Fibroblast of peridontal ligament (primary cell): ENCODE measurements at regions not wholly inside any gene's neighbourhood (a gene's known extent, or its start where the extent isn't known, plus 50 kb on each side); places are given as distances from the start of the nearest gene placed in this dataset.

Source experiments
- DNase-seq: peaks from one replicate; pipeline ENCODE4 v3.0.0-alpha.2; 2010; ENCODE audit errors: extremely low read depth

DNA sequence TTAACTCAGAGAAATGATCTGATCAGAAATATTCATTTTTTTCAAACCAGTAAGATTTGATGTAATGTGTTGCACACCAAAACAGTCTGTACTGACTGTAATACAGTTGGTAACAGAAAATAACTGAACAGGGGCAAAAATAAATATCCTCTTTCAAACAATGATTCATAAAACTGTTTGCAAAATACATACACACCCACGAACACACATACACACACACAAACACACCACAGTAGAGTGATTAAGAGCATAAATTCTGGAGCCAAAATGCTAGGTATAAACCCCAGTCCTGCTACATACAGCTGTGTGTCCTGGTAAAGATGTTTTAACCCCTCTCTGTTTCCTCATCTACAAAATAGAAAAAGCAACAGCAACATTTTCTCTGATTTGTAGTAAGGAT is 376.6 kb downstream of the PDGFC start:
- DNase-seq = no peak

DNA sequence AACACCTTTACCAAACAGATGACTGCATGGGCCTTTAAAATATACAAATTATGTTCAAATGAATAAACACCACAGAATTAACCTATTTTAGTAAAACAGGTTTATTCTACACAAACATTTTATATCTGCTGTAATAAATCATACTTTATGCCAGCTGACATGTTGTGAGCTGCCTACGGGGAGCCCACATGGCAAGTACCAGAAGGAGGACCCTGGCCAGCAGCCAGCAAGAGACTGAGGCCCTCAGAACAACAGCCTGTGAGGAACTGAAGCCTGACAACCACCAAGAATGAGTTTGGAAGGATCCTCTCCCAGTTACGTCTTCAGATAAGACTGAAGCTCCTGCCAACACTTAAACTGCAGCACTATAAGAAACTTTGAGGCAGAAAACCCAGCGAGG is 377.0 kb downstream of the PDGFC start:
- no peak for DNase-seq

DNA sequence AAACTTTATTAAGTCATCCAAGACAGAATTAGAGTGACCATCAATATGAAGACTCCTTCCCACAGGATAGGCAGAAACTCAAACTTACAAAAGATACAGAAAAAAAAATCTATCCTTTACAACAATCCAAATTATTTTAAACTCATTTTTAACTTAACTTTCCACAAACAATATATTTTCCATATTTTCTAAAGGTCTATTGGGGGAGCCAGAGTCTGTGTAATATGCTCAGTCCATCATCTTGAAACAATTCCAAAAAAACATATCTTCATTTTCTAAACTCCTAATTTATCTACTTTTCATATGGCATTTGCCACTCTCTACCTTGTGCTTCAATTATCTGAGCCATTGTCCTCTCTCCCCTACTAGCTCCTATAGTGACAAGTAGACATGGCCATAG is 378.1 kb downstream of the PDGFC start:
- DNase-seq = peak; percentile 53

DNA sequence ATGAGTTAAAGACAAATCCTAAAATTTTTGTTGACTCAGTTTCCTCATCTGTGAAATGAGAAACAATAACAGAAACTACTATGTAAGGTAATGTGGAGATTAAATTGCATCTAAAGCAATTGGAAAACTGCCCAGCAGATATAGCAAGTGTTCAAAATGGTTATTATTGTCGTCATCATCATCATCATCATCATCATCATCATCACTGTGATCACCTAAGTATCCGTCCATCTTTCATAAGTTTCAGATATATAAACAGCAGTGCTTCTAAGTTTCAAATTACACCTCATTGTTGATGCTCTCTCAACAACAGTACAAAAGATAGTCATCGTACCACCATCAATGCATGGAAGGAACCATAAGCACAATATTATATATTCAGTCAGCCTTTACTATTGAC is 379.9 kb downstream of the PDGFC start:
- no peak for DNase-seq

DNA sequence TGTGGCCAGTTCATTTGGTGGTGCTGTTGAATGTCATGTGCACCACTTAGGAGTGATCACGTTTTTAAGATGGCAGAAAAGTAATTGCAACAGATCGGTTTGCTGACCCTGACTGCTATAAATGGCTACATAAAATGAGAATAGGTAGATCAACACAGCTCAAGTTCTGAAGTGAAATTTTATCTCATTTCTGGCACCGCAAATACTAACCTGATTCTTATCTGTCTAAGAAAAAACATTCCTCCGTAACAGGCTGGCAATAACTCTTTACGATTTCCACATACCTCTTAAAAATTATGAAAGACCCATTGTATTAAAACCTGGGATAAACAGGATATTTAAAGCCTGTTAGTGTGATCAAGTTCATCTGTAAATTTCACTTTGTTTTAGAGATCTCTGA is 387.5 kb downstream of the PDGFC start:
- DNase-seq = no peak

DNA sequence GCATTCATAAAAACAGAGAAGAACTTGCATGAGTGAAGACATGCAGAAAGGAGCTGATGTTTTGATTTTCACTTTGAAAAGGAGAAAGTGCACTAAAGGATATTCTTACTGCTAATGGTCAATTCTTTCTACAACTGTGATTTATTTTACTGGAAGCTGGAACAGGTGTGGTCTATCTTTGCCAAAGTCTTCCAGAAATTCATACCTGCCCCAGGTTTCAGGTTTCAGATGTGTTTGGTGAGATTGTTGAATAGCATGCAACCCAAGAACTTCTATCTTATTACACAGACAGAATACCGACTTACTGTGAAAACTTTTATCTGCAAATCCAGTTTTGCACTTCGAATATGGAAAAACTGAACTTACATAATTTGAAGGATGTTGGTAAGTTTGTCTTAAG is 388.3 kb downstream of the PDGFC start:
- DNase-seq = no peak

DNA sequence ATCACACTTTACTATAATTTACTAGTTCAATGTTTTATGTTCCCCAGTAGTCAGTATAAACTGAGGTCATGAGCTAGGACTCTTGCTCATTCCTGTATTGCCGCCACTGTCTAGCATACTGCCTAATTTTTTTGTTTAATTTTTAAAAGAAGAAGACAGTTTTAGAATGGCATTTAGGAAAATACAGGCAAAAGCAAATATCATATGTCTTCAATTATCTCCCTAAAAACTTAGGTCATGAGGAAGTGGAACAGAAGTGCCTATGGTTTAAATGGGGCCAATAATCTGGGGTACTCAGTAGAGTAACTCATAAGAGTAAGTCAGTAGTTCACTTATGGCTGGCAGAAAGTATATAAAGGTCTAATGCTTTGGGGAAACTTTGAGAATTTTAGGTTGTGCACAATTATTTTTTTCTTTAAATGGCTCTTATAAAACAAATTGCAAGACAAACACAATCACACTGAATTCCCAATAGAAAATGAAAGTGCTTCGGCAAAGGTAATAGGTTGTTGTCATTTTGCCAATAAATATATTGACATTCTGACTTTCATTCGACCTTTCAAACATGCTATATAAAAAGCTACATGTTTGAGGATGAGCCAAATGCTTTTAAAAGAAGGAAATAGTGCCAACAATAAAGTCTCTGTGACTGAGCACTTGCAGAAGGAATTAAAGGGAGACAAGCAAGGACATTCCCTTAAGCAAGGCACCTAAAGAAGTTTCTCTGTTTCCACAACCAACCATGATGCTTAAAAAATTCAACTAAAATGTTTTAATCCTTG is 390.1 kb downstream of the PDGFC start:
- DNase-seq = peak; percentile 55

DNA sequence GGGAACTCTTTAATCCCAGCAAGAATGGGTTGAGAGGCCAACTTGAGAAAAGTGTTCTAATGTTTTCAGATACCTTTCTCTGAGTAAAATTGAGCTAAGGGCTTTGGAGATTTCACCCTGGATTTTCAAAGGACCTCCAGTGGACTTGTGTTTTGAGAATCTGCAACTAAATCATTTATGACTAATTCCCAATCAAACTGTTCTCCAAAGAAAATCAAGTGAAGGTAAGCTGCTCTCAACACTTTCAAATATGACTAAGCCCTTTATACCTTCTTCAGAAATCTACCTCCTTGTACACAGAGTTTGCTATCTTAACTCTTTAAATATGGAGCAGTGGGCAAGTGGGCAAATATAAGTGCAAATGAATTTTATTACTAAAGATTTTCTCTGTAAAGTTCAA is 392.9 kb downstream of the PDGFC start:
- DNase-seq = no peak

DNA sequence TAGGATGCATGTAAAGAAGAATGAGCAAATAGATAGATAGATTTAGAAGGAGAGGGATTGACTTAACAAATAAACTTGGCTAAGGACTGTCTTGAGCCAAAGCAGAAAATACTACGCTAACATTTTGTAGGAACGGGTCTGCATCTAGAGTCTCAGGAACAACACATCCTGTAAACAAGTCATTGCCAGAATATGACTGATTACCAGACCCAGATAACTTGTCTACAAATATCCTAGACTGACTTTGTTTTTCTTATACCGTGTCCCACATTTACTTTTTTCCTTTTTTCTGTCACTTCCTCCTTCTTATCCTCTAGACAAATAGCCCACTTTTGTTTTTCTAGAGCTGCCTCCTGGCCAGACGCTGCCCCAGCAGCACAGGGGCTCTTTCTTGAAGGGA is 393.6 kb downstream of the PDGFC start:
- DNase-seq = no peak

DNA sequence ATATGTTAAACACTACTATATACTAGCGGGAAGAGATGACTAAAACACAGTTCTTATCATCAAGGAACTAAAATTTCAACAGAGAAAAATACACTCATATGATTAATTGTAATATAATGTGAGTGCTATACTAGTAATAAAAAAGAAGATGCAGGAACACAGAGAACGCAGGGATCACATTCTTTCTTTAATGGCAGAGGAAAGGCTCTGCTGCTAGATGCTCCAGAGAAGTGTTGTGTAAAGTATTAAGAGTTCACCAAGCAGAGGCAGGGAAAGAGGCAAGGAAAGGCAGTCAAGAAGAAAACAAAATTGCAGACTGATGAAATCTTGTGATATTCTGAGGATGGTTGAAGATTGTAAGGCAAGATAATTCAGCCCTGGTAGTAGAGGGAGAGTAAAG is 394.7 kb downstream of the PDGFC start:
- DNase-seq = no peak

DNA sequence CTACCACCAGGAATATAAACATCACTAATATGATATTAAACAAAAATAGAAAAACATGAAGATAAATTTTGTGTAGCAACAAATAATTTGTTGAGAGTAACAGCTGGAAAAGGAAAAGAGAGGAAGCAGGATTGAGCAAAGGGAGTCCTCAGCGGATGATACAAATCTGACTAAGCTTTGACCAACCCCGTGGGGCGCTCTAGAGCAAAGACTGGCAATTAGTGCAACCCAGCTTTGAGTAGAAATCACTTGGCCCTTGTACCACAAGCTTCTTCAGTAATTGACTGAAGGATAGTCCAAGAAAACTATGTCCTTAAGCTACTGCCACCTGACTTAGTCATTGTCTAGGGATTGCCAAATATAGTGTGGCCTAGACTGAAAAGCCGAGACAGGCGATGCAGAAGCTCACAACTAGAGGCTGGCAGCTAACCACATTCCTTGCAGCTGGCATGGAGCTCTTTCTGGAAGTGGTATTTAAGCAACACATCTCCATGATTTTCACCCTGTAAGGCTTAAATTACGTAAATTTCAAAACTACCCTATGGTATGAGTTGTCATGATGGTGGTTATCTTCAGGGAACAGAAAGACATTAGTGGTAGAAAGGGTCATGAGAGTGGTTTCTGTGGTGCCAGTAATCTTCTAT is 396.0 kb downstream of the PDGFC start:
- peak; percentile 72 for DNase-seq

DNA sequence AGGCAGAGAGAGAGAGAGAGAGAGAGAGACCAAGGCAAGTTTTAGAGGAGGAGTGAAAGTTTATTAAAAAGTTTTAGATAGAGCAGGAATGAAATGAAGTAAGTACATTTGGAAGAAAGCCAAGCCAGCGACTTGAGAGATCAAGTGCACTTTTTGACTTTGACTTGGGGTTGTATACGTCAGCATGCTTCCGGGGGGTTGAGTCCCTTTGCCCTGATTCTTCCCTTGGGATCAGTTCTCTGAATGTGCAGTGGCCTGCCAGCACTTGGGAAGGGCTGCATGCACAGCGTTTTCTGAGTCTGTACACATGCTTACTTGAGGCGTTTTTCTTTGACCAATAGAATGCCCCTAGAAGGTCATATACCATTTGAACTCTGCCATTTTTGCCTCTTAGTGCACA is 400.5 kb downstream of the PDGFC start:
- no peak for DNase-seq

DNA sequence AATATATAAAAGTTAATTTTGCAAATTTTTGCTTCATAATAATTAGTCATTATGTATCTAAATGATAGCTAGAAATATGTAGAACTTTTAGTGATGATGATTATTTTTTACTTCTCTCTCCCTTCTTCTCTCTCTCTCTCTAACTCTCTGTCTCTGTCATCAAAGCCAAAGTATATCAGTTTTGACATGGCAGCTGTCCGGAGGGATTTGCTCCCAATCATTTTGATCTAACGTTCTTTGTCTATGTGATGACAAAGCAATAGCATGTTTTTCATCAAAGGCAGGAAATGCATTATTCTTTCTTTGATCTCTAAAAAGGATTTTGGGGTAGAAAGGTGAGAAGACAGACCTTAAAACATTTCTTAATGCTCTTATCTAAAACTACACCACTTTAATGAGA is 402.1 kb downstream of the PDGFC start:
- no peak for DNase-seq

DNA sequence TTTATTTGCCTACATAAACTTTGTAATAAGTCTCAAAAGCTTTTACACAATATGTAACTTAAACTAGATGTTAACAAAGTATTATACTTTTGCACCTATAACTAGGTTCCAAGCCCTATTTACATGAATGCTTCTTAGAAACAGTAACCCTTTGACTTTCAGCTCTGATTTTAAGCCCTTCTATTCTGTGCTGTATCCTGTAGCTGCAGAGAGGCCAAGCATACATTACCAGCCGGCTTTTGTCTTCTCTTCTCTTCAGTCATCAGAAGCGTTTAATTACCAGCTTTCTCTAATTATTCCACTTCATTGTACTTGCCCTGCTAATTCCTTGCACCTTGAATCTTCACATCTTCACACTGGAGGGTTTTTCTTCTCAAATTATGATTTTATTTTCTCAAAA is 403.1 kb downstream of the PDGFC start:
- no peak for DNase-seq

DNA sequence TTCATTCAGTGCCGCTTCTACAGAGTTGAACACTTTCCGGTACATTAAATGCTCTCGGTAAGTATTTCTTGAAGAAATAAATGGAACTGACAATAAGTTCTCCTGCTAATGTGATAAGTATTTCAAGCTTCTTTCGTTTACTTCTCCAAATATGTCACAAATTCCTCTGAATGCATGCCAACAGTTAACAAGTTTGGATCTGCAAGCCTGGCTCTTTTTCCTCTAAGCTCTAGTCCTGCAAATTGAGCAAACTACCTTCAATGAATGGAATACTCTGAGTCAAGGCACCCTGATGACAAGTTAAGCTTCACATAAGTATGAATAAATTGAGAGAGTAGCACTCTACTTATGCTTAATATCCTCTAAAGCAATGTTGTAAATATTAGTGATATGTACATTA is 403.6 kb downstream of the PDGFC start:
- DNase-seq = peak; percentile 45

DNA sequence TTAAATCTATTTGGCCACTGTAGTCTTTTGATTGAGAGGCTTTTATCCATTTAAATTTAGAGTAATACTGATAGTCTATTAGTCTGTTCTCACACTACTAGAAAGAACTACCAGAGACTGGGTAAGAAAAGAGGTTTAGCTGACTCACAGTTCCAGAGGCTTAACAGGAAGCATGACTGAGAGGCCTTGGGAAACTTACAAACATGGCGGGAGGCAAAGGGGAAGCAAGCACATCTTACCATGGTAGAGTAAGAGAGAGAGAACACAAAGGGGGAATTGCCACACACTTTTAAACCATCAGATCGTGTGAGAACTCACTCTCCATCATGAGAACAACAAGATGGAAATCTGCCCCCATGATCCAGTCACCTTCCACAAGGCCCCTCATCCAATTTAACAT is 410.9 kb downstream of the PDGFC start:
- DNase-seq = no peak

DNA sequence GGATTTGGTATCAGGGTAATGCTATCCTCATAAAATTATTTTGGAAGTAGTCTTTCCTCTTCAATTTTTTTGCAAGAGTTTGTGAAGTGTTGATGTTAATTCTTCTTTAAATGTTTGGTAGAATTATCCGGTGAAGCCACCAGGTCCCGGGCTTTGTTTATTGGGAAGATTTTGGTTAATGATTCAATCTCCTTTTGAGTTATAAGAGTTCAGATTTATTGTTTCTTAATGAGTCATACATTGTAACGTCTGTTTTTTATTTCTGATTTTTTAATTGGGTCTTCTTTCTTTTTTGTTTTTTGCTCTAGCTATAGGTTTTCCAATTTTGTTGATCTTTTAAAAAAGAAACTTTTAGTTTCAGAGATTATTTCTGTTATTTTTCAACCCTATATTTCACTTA is 412.3 kb downstream of the PDGFC start:
- DNase-seq = peak; percentile 11

DNA sequence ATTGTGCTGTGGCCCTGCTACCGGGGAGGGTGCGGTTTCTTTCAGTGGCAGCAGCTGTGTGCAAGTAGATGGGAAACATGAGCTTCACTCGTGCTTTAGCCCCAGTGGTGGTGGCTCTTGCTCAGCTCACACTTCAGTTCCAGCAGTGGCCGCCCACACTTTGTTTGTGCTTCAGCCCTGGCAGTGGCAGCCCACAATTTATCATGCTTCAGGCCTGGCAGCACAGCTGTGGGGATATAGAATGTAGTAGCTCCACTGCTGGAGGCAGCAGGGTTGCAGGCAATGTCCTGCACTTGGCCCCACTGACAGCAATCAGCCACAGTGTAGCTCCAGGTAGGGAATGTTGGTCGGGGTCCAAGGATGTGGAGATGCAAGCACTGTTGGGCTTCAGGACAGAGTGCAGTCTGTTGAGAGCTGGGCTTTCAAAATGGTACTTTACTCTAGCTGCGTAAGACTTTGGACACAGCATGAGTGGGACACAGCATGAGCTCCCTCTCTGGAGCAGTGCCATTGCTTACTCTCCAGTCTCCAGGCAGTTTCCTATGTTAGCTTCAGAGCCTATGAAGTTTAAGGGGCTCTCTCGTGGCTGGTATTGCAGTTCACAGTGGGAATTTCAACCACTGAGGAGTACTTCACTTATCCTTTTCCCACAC is 413.1 kb downstream of the PDGFC start:
- DNase-seq = no peak

DNA sequence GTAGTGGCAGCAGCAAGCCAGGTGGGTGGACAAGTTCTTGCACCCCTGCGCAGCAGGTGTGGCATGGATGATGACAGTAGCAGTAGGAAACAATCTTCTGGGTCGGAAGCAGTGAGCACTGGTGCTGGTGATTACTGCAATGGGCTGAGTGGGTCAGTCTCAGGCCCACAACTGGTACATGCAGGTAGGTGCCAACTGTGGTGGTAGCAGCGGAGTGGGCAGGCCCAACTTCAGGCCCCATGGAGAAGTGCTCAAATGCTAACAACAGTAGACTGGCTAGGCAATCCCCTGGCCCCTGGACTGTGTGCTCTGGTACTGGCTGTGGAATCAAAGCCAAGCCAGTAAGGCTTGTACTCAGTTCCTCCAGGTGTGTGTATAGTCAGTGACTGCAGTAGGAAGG is 413.7 kb downstream of the PDGFC start:
- DNase-seq = no peak

DNA sequence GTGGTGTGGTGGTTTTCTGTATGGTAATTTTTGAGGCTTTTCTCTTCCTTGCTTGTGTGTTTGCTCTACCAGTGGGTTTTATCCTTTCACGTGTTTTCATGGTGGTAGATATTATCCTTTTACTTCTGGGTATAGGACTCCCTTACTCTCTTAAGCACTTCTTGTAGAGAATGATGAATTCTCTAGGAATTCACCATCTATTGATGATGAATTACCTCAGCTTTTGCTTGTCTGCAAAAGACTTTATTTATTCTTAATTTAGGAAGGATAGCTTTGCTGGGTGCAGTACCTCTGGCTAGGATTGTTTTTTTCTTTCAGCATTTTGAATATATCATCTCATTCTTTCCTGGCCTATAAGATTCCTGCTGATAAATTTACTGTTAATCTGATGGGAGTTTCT is 415.3 kb downstream of the PDGFC start:
- peak; percentile 25 for DNase-seq

DNA sequence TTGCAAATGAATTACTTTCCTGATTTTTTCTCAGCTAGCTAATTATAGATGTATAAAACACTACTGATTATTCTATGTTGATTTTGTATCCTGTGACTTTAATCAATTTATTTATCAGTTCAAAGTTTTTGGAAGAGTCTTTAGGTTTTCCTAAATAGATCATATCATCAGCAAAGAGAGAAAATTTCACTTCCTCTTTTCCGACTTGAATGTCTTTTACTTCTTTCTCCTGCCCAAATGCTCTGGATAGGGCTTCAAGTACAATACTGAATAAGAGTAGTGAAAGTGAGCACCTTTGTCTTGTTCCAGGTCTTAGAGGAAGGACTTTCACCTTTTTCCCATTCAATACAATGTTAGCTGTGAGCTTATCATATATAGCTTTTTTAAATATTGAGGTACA is 417.9 kb downstream of the PDGFC start:
- DNase-seq = no peak

DNA sequence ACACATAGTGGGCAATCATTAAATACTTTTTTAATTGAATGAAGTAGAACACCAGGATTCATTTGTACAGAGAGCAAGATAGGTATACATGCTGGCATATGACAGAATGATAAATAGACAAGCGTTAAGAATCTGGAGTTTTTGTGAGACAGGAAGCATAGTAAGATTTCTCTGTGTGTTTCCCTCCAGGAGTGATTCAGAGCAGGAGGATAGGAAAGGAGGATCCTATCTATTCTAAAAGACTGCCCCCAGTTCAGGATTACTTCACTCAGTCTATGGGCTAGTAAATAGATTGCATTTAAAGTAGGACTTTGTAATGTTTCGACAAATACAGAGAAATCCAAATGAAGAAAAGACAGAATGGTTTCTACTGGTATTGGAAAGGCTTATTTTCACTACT is 423.7 kb downstream of the PDGFC start:
- DNase-seq = no peak

DNA sequence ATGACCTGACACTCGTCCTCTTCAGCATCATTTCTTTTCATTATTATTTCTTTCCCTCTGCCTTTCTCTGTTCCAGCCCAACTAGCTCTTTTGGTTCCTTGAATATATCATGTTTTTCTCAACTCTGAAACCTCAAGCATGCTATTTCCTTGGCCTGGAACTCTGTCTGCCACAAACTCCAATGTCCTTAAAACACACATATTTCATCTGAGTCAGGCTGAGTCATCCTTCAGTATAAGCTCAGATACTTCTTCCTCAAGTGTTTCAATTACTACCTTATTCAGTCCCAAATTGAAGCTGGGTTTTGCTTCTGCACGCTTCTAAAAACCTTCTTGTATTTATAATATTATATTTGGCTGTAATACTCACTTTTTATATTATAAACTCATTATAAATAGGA is 424.2 kb downstream of the PDGFC start:
- DNase-seq = peak; percentile 95
